ENCODE measurements at regions not wholly inside any gene's neighbourhood (a gene's known extent, or its start where the extent isn't known, plus 50 kb on each side); places are given as distances from the start of the nearest gene placed in this dataset.

DNA sequence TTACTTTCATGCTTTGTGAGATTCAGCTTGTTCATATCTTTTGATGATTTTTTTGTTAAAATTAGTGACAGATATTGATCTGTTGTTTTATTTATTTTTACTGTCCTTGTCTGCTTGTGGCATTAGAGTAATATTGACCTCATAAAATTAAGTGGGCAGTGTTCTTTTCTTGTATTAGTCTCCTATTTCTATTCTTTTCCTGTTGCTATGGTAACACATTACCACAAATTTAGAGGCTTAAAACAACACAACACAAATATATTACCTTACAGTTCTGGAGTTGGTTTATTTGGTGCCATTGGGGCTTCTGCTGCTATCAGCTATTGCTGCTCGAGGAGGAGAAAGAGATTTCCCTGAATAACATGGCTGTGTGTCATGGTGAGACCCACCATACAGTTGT lies 135.7 kb downstream of the C1orf94 start:
- Histone ChIP-seq H3K4me3 (no peak overlapping the region), H3K9me3 (peaks cover 0 to 23% (median 0%) of the 10 kb centered on the region in 4 donors), H3K36me3 (no peaks in the 10 kb centered on the region), H3K4me1 (no peaks in the 10 kb centered on the region), H3K27me3 (no peaks in the 10 kb centered on the region), H3K27ac (no peak overlapping the region)
- no peak for DNase-seq (ENCODE audit: low spot score in 2 of 2)
- 38 to 48% methylated on average over 1 of the region's 1 CpG for WGBS, 2 donors
- TF ChIP-seq POLR2A (IDR thresholded peaks at IDR 0.05) (no peak), EP300 (IDR thresholded peaks at IDR 0.05) (no peak)
- TF ChIP-seq, protein P1, sequence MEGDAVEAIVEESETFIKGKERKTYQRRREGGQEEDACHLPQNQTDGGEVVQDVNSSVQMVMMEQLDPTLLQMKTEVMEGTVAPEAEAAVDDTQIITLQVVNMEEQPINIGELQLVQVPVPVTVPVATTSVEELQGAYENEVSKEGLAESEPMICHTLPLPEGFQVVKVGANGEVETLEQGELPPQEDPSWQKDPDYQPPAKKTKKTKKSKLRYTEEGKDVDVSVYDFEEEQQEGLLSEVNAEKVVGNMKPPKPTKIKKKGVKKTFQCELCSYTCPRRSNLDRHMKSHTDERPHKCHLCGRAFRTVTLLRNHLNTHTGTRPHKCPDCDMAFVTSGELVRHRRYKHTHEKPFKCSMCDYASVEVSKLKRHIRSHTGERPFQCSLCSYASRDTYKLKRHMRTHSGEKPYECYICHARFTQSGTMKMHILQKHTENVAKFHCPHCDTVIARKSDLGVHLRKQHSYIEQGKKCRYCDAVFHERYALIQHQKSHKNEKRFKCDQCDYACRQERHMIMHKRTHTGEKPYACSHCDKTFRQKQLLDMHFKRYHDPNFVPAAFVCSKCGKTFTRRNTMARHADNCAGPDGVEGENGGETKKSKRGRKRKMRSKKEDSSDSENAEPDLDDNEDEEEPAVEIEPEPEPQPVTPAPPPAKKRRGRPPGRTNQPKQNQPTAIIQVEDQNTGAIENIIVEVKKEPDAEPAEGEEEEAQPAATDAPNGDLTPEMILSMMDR (IDR thresholded peaks at IDR 0.05), result no peak

DNA sequence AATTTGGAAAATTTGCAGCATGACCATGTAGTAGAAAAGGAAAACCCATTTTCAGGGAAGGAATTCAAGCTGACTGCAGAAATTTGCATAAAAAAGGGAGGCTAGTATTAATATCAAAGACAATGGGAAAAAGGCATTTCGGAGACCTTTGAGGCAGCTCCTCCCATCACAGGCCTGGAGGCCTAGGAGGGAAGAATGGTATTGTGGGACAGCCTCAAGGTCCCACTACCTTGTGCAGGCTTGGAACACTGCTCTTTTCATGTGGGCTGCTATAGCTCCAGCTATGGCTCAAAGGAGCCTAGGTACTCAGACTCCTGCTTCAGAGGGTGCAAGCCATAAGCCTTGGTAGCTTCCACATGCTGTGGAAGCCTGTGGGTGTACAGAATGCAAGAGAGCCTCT lies 139.3 kb downstream of the C1orf94 start:
- Histone ChIP-seq H3K27ac (no peak overlapping the region), H3K9me3 (peaks cover 0 to 19% (median 0%) of the 10 kb centered on the region in 4 donors), H3K27me3 (no peaks in the 10 kb centered on the region), H3K4me1 (no peaks in the 10 kb centered on the region), H3K4me3 (no peak overlapping the region), H3K36me3 (no peaks in the 10 kb centered on the region)
- TF ChIP-seq, protein P1 (IDR thresholded peaks at IDR 0.05), result no peak
- no peak for DNase-seq (ENCODE audit: low spot score in 2 of 2)
- WGBS, 2 donors, result 54 to 84% methylated on average over 1 of the region's 1 CpG

DNA sequence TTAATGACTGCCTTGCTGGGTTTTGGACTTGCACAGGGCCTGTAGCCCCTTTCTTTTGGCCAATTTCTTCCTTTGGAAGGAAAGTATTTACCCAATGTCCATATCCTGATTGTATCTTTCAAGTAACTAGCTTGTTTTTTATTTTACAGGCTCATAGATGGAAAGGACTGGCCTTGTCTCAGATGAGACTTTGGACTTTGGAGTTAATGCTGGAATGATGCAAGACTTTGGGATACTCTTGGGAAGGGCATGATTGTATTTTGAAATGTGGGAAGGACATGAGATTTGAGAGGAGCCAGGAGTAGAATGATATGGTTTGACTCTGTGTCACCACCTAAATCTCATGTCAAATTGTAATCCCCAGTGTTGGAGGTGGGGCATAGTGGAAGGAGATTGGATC lies 140.1 kb downstream of the C1orf94 start:
- no peak for DNase-seq (ENCODE audit: low spot score in 2 of 2)
- TF ChIP-seq EP300 (IDR thresholded peaks at IDR 0.05) (no peak), POLR2A (IDR thresholded peaks at IDR 0.05) (no peak)
- TF ChIP-seq, protein P1 (IDR thresholded peaks at IDR 0.05), result no peak

DNA sequence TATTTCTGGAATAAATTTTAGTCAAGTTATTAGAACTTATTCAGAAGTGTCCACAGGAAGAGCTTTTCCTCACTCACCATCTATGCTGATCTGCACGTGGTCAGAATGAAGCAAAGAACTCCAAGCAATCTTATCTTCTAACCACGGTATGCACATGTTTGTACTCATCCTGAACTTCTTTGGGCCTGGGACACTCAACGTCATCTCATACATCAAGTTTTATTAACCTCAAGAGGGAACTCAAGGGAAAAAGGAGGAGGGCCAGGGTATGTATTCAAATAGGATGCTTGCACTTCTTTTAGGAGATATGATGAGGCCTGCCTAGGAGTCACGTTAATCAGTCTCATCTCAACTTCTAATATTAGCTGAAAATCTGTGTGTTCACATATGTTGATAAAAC lies 142.5 kb downstream of the C1orf94 start:
- Histone ChIP-seq H3K27me3 (no peaks in the 10 kb centered on the region), H3K27ac (no peak overlapping the region), H3K4me3 (no peak overlapping the region), H3K4me1 (no peaks in the 10 kb centered on the region), H3K36me3 (no peaks in the 10 kb centered on the region), H3K9me3 (peaks cover 0 to 10% (median 0%) of the 10 kb centered on the region in 4 donors)
- TF ChIP-seq, protein P1 (IDR thresholded peaks at IDR 0.05), result no peak
- no peak for TF ChIP-seq POLR2A (IDR thresholded peaks at IDR 0.05)
- TF ChIP-seq EP300 (IDR thresholded peaks at IDR 0.05), result no peak
- DNase-seq (ENCODE audit: low spot score in 2 of 2), result no peak
- WGBS, 2 donors, result 50 to 56% methylated on average over 4 of the region's 4 CpGs

More for the DNA sequence above, 140.1 kb downstream of the C1orf94 start:
- Histone ChIP-seq H3K36me3 (no peaks in the 10 kb centered on the region), H3K27me3 (no peaks in the 10 kb centered on the region), H3K4me3 (no peak overlapping the region), H3K4me1 (no peaks in the 10 kb centered on the region), H3K9me3 (peaks cover 0 to 13% (median 0%) of the 10 kb centered on the region in 4 donors), H3K27ac (no peak overlapping the region)

DNA sequence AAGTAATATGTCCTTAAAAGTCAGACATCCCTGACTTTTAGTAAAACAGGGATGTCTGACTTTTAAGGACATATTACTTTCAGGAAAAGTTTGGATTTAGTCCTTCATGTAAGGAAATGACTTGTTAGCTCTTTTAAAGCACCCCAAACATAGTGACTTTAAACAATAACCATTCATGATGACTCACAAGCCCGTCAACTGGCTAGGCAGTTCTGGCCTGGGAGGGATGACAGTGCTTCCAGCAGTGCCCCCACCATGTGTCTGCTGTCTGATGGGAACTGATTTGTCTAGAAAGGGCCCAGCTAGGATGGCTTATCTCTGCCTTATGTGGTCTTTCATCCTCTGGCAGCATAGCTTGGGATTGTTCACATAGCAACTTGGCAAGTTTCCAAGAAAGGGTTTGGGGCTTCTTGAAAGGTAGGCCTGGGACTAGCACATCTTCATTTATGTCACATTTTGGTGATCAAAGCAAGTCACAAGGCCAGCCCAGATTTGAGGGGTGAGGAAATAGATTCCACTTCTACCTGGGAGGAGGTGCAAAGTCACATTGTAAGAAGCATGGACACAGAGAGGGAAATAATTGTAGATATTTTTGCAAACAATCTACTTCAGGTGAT lies 143.5 kb downstream of the C1orf94 start:
- no peak overlapping the region for H3K27ac ChIP-seq
- no peak overlapping the region for H3K4me3 ChIP-seq
- peaks cover 0 to 10% (median 0%) of the 10 kb centered on the region in 4 donors for H3K9me3 ChIP-seq
- 59 to 60% methylated on average over 1 of the region's 1 CpG for WGBS, 2 donors
- DNase-seq (ENCODE audit: low spot score in 2 of 2), result no peak
- no peaks in the 10 kb centered on the region for H3K4me1 ChIP-seq
- no peaks in the 10 kb centered on the region for H3K36me3 ChIP-seq
- H3K27me3 ChIP-seq, result no peaks in the 10 kb centered on the region
- TF ChIP-seq POLR2A (IDR thresholded peaks at IDR 0.05), result no peak
- TF ChIP-seq, protein P1 (IDR thresholded peaks at IDR 0.05), result no peak
- TF ChIP-seq EP300 (IDR thresholded peaks at IDR 0.05), result no peak
